Neural cell (in vitro differentiated cells): ENCODE measurements at regions not wholly inside any gene's neighbourhood (a gene's known extent, or its start where the extent isn't known, plus 50 kb on each side); places are given as distances from the start of the nearest gene placed in this dataset.

Experiments
- H2AFZ ChIP-seq: fragments of 200-600, 300-800 bp; sonication (generic), shearing (Covaris generic); 2 replicates; pipeline ENCODE4 v1.6.0; 2014; ENCODE audit warnings: low read depth, mild to moderate bottlenecking, antibody characterized with exemption, low read length, moderate library complexity
- H3F3A ChIP-seq: fragments of 200-600 bp; shearing (Covaris generic); 2 replicates; pipeline ENCODE4 v1.6.1; 2016; ENCODE audit warnings: mild to moderate bottlenecking, moderate library complexity, mixed read lengths, antibody characterized with exemption, low read length; ENCODE audit not compliant: insufficient read depth, poor library complexity, severe bottlenecking
- H3K27ac ChIP-seq: fragments of 200-600, 300-800 bp; sonication (generic), shearing (Covaris generic); 2 replicates; pipeline ENCODE4 v1.5.1; 2014; ENCODE audit warnings: mild to moderate bottlenecking, low read length, moderate library complexity
- H3K27me3 ChIP-seq: fragments of 300-800, 200-600 bp; sonication (generic), shearing (Covaris generic); 2 replicates; pipeline ENCODE4 v1.6.0; 2014; ENCODE audit warnings: mild to moderate bottlenecking, low read depth, low read length, moderate library complexity; ENCODE audit not compliant: insufficient read depth
- H3K36me3 ChIP-seq: fragments of 300-800, 200-600 bp; sonication (generic), shearing (Covaris generic); 2 replicates; pipeline ENCODE4 v1.5.1; 2014; ENCODE audit warnings: mild to moderate bottlenecking, antibody characterized with exemption, low read length, moderate library complexity; ENCODE audit not compliant: insufficient read depth
- H3K4me2 ChIP-seq: fragments of 300-800, 200-600 bp; sonication (generic), shearing (Covaris generic); 2 replicates; pipeline ENCODE4 v1.6.0; 2014; ENCODE audit warnings: mild to moderate bottlenecking, low read length
- H3K4me3 ChIP-seq: fragments of 300-800, 200-600 bp; sonication (generic), shearing (Covaris generic); 2 replicates; pipeline ENCODE4 v1.5.1; 2014; ENCODE audit warnings: mild to moderate bottlenecking, low read length, moderate library complexity
- H3K79me2 ChIP-seq: fragments of 200-600 bp; shearing (Covaris generic); replicated peaks from 2 replicates; pipeline ENCODE4 v1.6.0; 2014; ENCODE audit warnings: mild to moderate bottlenecking, low read length, moderate library complexity; ENCODE audit not compliant: insufficient read depth
- H3K9ac ChIP-seq: fragments of 300-800, 200-600 bp; sonication (generic), shearing (Covaris generic); 2 replicates; pipeline ENCODE4 v1.6.1; 2016; ENCODE audit warnings: mild to moderate bottlenecking, low read length, mixed read lengths
- H3K9me2 ChIP-seq: fragments of 200-600 bp; shearing (Covaris generic); 2 replicates; pipeline ENCODE4 v1.6.1; 2016; ENCODE audit warnings: mild to moderate bottlenecking, low read length, mixed read lengths; ENCODE audit not compliant: insufficient read depth
- H3K9me3 ChIP-seq: fragments of 200-600, 300-800 bp; sonication (generic), shearing (Covaris generic); 2 replicates; pipeline ENCODE4 v1.6.1; 2016; ENCODE audit warnings: mild to moderate bottlenecking, mixed run types, low read length, moderate library complexity, mixed read lengths
- H4K20me1 ChIP-seq: fragments of 200-600 bp; shearing (Covaris generic); 2 replicates; pipeline ENCODE4 v1.6.1; 2016; ENCODE audit warnings: mild to moderate bottlenecking, mixed run types; ENCODE audit not compliant: insufficient read depth
- CTCF ChIP-seq: fragments of 450-650 bp; IDR thresholded peaks from 2 replicates; pipeline ENCODE4 v1.5.1; 2014; ENCODE audit warnings: antibody characterized with exemption, mild to moderate bottlenecking, moderate library complexity; ENCODE audit not compliant: poor library complexity, severe bottlenecking
- EP300 ChIP-seq: fragments of 450-650 bp; conservative IDR thresholded peaks from 2 replicates; pipeline ENCODE4 v1.6.1; 2014; ENCODE audit warnings: antibody characterized with exemption, mild to moderate bottlenecking, moderate library complexity; ENCODE audit not compliant: poor library complexity, severe bottlenecking
- EZH2 ChIP-seq: fragments of 200-600, 300-800 bp; shearing (Covaris generic), sonication (generic); IDR thresholded peaks from 2 replicates; pipeline ENCODE4 v1.6.1; 2014; ENCODE audit warnings: antibody characterized with exemption, low read length, borderline replicate concordance, mild to moderate bottlenecking; ENCODE audit not compliant: insufficient read depth, poor library complexity, severe bottlenecking
- MXI1 ChIP-seq: fragments of 450-650 bp; conservative IDR thresholded peaks from 2 replicates; pipeline ENCODE4 v1.6.1; 2014; ENCODE audit warnings: antibody characterized with exemption, mild to moderate bottlenecking; ENCODE audit not compliant: poor library complexity, severe bottlenecking
- POLR2AphosphoS5 ChIP-seq: IDR thresholded peaks from 2 replicates; pipeline ENCODE4 v1.6.1; 2012
- RAD21 ChIP-seq: fragments of 450-650 bp; conservative IDR thresholded peaks from 2 replicates; pipeline ENCODE4 v1.6.1; 2014; ENCODE audit warnings: antibody characterized with exemption, mild to moderate bottlenecking, moderate library complexity
- REST ChIP-seq: IDR thresholded peaks from 2 replicates; pipeline ENCODE4 v1.6.1; 2012; ENCODE audit warnings: borderline replicate concordance
- SMC3 ChIP-seq: fragments of 450-650 bp; conservative IDR thresholded peaks from 2 replicates; pipeline ENCODE4 v1.6.1; 2014; ENCODE audit warnings: antibody characterized with exemption, mild to moderate bottlenecking, moderate library complexity; ENCODE audit not compliant: poor library complexity
- TAF1 ChIP-seq: IDR thresholded peaks from 2 replicates; pipeline ENCODE4 v1.6.1; 2012; ENCODE audit warnings: low read depth

GRCh38 chr10:29169021-29169420 lies 119.8 kb upstream of the LYZL1 start:
- Histone ChIP-seq H3K4me2 (no peak overlapping the region), H3K9me2 (no peaks in the 10 kb centered on the region), H3K79me2 (no peaks in the 10 kb centered on the region), H3K27me3 (no peaks in the 10 kb centered on the region), H3F3A (no peaks in the 10 kb centered on the region), H4K20me1 (no peaks in the 10 kb centered on the region), H3K36me3 (no peaks in the 10 kb centered on the region), H3K9me3 (peaks cover 3% of the 10 kb centered on the region), H3K27ac (no peak overlapping the region), H3K9ac (no peak overlapping the region), H2AFZ (no peak overlapping the region), H3K4me3 (no peak overlapping the region)
- TF ChIP-seq EZH2 (no peak), CTCF (no peak), MXI1 (no peak), SMC3 (no peak), POLR2AphosphoS5 (no peak), EP300 (no peak), TAF1 (no peak), REST (no peak), RAD21 (no peak)

GRCh38 chr10:29171717-29172116 lies 117.2 kb upstream of the LYZL1 start:
- H3K4me2 ChIP-seq: no peak overlapping the region
- H3K36me3 ChIP-seq: no peaks in the 10 kb centered on the region
- no peak overlapping the region for H3K9ac ChIP-seq
- no peaks in the 10 kb centered on the region for H3K9me2 ChIP-seq
- H3K4me3 ChIP-seq: no peak overlapping the region
- H3K9me3 ChIP-seq: peaks cover 3% of the 10 kb centered on the region
- no peaks in the 10 kb centered on the region for H3K27me3 ChIP-seq
- no peak overlapping the region for H3K27ac ChIP-seq
- no peak for TF ChIP-seq RAD21
- no peak for TF ChIP-seq REST
- TF ChIP-seq EP300: no peak
- TF ChIP-seq TAF1: no peak
- no peak for TF ChIP-seq CTCF
- no peak for TF ChIP-seq EZH2
- no peak for TF ChIP-seq MXI1
- TF ChIP-seq SMC3: no peak
- H4K20me1 ChIP-seq: no peaks in the 10 kb centered on the region
- H3F3A ChIP-seq: no peaks in the 10 kb centered on the region
- no peaks in the 10 kb centered on the region for H3K79me2 ChIP-seq
- H2AFZ ChIP-seq: no peak overlapping the region
